GM18909 (cell line): ENCODE measurements at regions not wholly inside any gene's neighbourhood (a gene's known extent, or its start where the extent isn't known, plus 50 kb on each side); places are given as distances from the start of the nearest gene placed in this dataset.
"Not testable (repeated sequence)": the region's sequence is repeated elsewhere in the genome, so short reads cannot be mapped to it uniquely, and the experiment has no call there.

ENCODE experiments used
- ATAC-seq: cut with Tn5 transposase; IDR thresholded peaks from one replicate; pipeline ENCODE4 v1.9.1; 2021; ENCODE audit warnings: mild to moderate bottlenecking; ENCODE audit not compliant: unreplicated experiment, poor library complexity

DNA sequence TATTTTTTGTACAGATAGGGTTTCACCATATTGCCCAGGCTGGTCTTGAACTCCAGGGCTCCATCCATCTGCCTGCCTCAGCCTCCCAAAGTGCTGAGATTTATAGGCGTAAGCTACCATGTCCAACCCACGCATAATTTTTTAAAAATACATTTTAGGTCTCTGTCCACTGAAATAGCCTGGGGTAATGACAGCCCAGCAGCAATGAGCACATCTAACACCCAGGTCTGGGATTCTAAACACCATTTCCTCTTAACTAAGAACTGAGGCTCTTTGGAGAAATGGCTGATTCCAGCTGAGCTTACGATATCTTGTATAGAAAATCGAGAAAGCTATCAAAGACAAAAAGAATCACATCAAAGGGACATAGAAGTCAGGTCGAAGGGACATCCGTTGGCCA is 245.3 kb downstream of the PARN start:
- ATAC-seq, result no peak

DNA sequence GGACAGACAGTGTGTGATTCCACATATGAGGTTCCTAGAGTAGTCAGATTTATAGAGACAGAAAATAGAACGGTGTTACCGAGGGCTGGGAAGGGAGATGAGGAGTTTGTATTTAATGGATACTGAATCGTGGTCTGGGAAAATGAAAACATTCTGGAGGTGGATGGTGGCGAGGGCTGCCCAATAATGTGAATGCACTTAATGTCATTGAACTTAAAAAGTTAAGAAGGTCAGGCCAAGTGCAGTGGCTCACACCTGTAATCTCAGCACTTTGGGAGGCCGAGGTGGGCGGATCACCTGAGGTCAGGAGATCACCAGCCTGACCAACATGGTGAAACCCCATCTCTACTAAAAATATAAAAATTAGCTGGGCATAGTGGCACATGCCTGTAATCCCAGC is 246.2 kb downstream of the PARN start:
- ATAC-seq, result not testable (repeated sequence)

DNA sequence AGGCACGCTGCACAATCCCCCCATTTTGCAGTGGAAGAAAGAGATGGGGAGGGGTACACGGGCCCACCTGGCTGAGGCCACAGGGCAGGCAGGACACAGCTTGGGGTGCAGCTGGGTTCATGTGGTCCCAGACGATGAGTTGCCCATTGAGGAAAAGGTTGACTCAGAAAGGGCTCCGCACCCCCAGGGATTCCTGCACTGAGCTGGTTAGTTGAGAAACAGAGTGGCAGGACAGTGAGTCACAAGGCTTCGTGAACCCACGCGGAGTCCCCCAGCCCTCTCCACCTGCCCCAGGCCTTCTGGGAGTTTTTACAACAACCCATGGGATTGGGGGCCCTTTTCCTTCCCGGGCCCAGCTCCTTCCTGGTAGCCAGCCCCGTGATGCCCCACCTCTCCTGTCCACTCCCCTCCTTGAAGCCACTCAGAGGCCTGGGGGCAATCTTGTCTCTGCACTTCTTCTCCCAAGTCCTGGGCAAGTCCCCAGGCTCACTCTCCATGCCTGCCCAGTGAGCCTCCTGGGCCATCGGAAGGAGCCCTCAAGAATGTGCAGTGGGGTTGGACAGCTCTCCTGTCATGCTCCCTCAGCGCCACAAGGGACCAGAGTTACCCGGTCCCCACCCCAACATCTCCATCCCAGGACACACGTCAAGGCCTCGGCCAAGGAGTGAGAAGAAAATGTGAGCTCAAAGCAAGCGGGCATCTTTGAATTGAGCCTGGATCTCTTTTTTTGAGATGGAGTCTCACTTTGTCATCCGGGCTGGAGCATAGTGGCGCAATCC is 251.2 kb downstream of the PARN start:
- ATAC-seq, result no peak

DNA sequence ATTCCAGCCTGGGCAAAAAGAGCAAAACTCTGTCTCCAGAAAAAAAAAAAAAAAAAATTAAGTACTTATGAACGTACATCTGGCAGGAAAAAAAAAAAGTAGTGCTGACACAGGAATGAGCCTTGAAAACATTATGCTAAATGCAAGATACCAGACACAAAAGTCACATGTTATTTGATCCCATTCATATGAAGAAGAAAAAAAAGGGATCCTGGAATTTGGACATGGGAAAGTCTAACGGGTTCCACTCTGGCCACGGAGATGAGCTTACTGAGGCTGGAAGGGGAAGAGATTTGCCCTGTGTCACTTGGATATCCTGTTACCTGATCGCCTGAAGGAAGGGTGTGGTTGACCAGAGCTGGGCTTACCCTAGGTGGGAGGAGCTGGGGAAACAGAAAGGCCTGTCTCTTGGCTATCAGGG is 251.9 kb downstream of the PARN start:
- no peak for ATAC-seq

DNA sequence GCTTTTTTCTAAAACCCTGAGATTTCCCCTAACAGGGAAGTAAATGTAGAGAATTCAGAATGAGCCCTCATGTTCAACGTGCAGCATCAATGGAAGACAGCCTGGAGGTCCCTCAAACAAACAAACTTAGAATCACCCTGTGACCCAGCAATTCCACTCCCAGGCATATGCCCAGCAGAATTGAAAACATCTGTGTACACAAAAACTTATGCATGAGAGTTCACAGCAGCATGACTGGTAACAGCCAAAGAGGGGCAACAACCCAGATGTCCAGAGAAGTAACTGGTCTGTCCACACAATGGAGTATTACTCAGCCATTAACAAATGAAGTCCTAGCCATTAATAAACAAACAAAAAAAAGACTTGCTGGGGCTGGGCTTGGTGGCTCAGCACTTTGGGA is 252.7 kb downstream of the PARN start:
- ATAC-seq, result no peak

DNA sequence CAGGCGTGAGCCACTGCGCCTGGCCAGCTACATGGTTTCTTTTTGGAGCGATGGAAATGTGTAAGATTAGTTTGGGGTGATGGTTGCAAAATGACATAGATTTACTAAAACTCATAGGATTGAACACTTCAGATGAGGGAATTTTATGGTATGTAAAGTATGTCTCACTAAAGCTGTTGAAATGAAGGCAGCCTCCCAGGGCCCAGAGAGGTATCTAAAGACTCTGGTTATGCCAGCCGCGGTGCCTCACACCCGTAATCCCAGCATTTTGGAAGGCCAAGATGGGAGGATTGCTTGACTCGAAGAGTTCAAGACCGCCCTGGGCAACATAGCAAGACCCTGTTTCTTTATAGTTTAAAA is 254.9 kb downstream of the PARN start:
- ATAC-seq, result no peak

DNA sequence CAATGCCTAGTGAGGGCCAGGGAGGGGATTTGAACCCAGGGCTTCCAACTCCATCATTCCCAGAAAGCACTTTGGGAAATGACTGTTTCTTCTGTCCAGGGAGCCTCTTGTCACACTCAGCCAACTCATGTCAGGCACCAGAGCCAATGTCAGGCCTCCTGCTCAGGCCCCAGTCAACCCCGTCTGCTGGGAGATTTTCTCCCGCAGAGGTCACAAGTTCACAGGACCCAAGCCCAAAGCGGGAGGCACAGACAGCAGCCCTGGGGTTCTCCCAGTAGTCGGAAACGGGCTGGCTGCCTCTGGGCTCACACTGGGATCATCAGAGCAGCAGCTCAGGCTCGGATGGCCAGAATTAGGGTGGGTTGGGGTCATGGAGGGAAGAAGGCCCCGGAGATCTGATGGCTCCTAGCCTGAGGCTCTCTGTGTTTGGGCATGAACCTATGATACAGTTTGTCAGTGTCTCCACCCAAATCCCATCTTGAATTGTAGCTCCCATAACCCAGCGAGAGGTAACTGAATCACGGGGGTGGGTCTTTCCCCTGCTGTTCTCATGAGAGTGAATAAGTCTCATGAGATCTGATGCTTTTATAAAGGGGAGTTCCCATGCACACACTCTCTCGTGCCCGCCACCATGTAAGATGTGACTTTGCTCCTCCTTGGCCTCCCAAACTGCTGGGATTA is 255.5 kb downstream of the PARN start:
- no peak for ATAC-seq

DNA sequence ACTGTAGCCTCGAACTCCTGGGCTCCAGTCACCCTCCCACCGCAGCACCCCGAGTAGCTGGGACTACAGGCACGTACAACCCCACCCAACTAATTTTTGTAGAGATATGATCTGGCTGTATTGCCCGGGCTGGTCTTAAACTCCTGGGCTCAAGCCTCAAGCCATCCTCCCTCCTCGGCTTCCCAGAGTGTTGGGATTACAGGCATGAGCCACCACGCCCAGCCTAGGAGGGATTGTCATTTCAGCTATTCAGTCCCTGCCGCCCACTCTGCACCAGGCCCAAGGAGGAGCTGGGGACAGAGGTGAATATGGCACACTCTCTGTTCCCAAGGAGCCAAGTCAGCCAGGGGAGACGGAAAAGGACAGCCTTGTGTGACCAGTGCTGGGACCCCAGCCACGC is 256.2 kb downstream of the PARN start:
- no peak for ATAC-seq

DNA sequence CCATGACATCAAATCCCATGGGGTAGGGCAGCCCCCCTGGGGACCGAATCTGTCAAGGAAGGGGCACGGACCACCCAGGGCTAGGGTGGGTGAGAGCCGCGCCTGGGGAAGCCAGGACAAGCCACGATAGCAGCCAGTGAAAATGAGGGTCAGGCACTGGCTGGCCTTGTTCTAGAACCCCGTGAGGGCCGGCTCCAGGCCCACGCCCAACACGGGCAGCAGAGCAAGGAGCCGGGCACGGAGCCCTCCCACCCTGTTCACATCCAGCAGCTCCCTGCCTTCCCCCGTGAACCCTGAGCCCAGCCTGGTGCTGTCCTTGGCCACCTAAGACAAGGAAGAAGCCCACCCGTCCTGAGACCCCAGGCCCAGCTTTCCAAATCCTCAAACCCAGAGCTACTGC is 256.7 kb downstream of the PARN start:
- ATAC-seq, result no peak

DNA sequence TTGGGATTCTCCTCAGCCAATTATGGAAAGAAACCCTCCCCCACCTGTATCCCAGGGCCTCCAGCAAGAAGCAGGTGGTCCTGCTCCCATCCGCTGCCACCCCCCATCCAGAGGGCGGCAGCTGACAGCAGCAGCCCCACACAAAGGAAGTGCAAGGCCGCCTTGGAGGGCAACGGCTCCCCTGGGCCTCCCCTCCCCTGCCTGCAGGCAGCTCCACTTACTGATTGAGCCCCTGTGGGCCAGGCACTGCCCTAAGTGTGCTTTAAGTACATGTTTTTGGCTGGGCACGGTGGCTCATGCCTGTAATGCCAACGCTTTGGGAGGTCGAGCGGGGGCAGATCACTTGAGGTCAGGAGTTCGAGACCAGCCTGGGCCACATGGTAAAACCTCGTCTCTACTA is 257.6 kb downstream of the PARN start:
- no peak for ATAC-seq

DNA sequence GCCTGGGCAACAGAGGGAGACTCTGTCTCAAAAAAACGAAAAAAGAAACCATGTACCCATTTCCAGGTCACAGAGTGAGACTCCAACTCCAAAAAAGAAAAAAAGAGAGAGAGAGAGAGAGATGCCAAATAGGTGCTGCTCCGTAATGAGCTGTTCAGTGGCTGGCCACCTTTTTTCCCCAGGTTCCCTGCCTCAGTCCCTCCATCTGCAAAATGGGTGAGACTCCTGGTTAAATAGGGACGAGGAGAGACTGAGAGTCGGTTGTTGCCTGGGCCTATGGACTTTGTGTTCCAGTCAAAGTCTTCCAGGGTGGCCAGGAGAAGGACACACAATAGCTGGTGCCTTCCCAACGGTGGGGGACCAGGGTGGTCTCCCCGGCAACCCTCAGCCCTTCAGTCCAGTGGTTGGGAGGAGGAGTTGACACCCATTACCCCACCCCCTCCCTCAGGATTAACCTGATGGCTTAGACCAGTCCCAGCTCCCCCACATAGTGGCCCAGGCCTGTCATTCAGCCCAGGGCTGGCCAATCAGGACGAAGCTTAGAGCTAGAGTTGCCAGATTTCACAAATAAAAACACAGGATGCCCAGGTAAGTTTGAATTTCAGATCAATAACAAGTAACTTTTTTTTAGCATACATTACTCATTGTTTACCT is 258.2 kb downstream of the PARN start:
- no peak for ATAC-seq

DNA sequence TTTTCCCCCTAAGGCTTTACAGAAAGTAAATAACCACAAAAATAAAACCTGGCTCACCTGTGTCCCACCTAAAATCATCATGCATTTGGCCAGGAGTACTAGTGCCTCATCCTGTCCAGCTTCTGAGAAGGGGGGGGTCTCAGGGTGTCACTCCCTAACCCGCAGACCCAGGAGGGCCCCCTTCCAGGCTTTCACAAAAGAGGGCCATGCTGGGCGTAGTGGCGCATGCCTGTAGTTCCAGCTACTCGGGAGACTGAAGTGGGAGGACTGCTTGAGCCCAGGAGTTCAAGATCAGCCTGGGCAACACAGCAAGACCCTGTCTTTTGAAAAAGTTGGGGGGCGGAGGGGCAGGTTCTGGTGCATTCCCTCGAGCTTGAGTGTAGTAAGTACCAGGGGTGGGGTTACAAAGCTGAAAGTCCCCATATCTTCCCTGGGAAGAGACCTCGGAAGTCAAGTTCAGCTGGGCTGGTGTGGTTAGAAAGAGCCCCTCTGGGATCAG is 259.3 kb downstream of the PARN start:
- no peak for ATAC-seq

DNA sequence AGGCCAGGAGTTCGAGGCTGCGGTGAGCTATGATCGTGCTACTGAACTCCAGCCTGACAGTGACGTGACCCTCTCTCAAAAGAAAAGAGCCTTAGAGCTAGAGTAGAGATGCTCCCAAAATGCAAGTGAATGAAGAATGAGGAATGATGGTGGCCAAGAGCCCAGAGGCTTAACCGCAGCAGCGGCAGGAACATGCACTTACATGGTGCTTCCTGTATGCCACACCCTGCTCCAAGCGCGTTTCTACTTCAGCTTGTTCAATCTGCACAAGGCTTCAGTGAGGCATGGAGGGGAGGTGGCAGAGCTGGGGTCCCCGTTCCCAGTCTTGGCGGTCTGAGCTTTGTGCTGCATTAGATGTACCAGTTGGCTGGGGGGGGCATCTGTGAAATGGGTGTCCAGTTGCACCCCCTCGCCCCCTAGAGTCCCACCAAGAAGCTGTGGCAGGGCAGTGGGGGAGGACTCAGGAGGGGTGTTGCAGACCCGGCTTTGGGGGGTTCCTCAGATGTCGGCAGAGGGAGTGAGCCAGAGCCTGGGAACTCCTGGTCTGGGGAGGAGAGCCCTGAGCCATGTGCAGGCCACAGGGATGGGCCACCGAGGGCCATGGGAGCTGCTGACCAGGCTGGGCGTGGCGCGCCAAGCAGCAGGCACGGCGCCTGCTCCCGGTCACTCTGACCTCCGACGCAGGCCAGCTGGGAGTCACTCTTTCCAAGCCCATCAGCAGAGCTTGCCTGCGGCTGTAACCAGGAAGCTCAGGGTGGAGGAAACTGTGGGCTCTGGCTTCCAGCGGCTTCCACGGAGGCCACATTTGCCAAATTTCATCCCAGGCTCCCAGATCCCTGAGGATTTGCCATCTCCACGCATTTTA is 260.1 kb downstream of the PARN start:
- ATAC-seq, result no peak

DNA sequence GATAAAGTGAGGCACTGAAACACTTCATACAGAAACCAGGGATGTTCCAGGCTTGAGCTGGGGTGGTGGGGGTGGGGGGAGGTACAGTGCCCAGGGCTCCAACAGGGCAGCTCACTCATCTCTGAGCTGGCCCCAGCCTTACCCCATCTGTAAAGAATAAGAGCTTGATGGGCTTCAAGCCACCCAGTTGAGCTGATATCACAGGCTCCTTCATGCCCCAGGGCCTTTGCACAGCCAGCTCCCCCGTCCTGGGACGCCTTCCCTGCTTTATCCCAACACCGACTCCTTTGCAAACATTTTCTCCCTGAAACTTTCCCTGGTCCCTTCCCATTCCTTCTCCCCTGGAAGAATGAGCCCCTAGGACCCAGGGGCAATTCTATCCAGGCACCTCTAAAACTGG is 261.7 kb downstream of the PARN start:
- no peak for ATAC-seq

DNA sequence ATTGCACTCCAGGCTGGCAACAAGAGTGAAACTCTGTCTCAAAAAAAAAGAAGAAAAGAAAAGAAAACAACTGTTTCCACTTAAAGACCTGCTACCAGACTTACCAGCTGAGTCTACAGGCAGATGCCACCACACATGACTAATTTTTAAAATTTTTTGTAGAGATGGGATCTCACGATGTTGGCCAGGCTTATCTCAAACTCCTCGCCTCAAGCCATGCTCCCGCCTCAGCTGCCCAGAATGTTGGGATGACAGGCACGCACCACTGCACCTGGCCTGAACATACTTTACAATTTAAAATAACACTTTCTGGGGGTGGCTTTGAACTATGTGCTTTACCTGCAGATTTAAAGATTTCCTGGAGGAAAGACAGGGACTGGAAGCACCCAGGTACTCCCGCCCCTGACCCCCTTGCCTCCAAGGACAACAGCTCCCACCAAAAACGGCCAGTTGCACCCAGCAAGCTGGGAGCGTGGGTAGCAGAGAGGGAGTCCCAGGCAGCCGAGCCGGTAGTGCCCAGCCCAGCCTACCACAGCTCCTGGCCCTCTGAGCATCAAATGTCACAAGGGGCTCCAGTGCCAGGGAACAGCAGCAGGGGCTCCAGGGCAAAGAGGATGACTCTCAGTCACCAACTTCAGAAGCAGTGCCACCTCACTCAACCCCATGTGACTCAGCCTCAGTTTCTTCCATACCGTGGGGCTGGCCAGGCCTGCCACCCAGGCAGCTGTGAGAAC is 262.9 kb downstream of the PARN start:
- no peak for ATAC-seq

DNA sequence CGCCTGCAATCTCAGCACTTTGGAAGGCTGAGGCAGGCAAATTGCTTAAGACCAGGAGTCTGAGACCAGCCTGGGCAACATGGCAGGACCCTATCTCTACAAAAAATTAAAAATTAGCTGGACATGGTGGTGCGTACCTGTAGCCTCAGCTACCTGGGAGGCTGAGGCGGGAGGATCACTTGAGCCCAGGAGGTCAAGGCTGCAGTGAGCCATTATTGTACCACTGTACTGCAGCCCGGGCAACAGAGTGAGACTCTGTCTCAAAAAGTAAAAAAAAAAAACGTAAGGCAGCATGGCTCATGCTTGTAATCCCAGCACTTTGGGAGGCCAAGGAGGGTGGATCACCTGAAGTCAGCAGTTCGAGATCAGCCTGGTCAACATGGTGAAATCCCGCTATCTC is 263.6 kb downstream of the PARN start:
- no peak for ATAC-seq

DNA sequence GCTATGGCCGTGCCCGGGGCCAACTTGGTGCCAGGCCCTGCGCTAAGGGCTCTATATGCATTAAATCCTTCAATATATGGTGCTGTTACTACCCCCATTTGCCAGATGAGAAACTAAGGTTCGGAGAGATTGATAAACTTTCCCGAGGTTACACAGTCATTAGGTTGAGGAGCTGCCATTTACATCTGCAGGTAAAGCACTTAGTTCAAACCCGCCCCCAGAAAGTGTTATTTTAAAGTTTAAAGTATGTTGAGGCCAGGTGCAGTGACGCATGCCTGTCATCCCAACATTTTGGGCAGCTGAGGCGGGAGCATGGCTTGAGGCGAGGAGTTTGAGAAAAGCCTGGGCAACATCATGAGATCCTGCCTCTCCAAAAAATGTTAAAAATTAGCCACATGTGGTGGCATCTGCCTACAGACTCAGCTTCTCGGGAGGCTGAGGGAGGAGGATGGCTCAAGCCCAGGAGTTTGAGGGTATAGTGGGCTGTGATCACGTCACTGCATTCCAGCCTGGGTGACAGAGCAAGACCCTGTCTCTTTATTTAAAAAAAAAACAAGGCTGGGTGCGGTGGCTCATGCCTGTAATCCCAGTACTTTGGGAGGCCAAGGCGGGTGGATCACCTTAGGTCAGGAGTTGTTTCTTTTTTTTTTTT is 264.7 kb downstream of the PARN start:
- ATAC-seq, result no peak

DNA sequence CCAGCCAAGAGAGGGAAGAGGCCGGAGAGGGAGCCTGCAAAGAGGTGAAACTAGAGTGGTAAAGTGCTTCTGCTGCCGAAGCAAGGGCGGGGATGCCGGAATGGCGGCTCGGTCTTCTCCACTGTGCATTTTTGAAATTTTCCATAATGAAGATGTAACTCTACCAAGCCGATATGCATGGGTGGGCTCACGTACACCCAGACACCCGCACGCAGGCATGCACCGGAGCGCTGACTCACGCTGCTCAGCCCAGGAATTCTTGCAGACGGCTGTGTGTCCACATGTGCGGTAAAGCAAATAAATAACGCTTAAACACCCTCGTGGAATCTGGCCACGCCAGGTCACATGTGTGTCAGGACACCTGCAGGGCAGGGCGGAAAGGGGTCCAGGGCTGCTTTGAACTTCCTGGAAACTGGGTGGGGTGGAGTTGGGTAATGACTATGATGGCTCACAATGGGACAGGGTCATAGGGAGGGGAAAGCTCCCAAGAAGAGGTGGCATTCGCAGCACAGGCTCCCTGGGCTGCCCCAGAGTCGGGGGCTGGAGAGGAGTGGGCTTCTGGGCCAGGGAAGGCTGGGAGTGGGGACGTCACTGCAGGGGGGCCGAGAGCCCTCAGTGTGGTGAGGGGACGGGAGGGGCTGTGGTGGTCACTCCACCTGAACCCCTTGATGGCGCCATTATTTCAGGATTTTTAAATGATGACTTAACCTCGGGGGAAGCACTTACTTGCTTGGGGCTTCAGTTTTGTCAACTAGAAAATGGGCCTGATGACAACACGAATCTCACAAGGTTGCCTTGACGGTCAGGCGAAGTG is 265.5 kb downstream of the PARN start:
- no peak for ATAC-seq

DNA sequence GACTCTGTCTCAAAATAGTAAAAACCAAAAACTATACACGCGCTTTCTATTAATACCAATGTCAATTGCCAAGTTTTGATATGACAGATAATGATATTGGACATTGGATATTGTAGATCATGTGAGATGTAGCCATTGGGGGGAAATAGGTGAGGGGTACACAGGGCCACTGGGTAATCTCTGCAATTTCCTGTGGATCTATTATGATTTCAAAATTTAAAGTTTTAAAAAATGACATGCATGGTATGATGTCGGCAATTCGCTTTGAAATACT is 266.0 kb downstream of the PARN start:
- no peak for ATAC-seq
